DOHH2 (cell line): ENCODE measurements at regions not wholly inside any gene's neighbourhood (a gene's known extent, or its start where the extent isn't known, plus 50 kb on each side); places are given as distances from the start of the nearest gene placed in this dataset.

Source experiments
- H3F3A ChIP-seq: fragments of 200-600 bp; sonication (generic), shearing (Covaris generic); 2 replicates; pipeline ENCODE4 v1.6.0; 2016; ENCODE audit warnings: antibody characterized with exemption, mild to moderate bottlenecking; ENCODE audit not compliant: control insufficient read depth, insufficient read depth
- H3K27ac ChIP-seq: fragments of 200-600 bp; sonication (generic); 2 replicates; pipeline ENCODE4 v1.5.1; 2014; ENCODE audit warnings: low read depth, mild to moderate bottlenecking, low read length, moderate library complexity
- H3K27me3 ChIP-seq: fragments of 200-600 bp; sonication (generic); 2 replicates; pipeline ENCODE4 v1.6.1; 2014; ENCODE audit warnings: mild to moderate bottlenecking, low read length, mixed read lengths; ENCODE audit not compliant: control insufficient read depth
- H3K36me3 ChIP-seq: fragments of 200-600 bp; sonication (generic); 2 replicates; pipeline ENCODE4 v1.6.1; 2014; ENCODE audit warnings: mild to moderate bottlenecking, low read length, moderate library complexity, mixed read lengths; ENCODE audit not compliant: control insufficient read depth
- H3K4me1 ChIP-seq: fragments of 200-600 bp; sonication (generic); 2 replicates; pipeline ENCODE4 v1.6.1; 2014; ENCODE audit warnings: mild to moderate bottlenecking, low read length, mixed read lengths; ENCODE audit not compliant: control insufficient read depth
- H3K4me2 ChIP-seq: fragments of 200-600 bp; sonication (generic); 2 replicates; pipeline ENCODE4 v1.6.0; 2014; ENCODE audit warnings: mild to moderate bottlenecking, low read length, moderate library complexity
- H3K4me3 ChIP-seq: fragments of 200-600 bp; sonication (generic); 2 replicates; pipeline ENCODE4 v1.5.1; 2014; ENCODE audit warnings: mild to moderate bottlenecking, low read length, mixed read lengths
- H3K79me2 ChIP-seq: fragments of 200-600 bp; sonication (generic); 2 replicates; pipeline ENCODE4 v1.6.1; 2014; ENCODE audit warnings: mild to moderate bottlenecking, low read length, mixed read lengths; ENCODE audit not compliant: control insufficient read depth
- H3K9me2 ChIP-seq: fragments of 200-600 bp; sonication (generic); replicated peaks from 2 replicates; pipeline ENCODE4 v1.6.1; 2014; ENCODE audit warnings: mild to moderate bottlenecking, low read length, mixed read lengths; ENCODE audit not compliant: control insufficient read depth
- H3K9me3 ChIP-seq: fragments of 200-600 bp; sonication (generic); 2 replicates; pipeline ENCODE4 v1.6.1; 2014; ENCODE audit warnings: antibody characterized with exemption, low read length, mixed read lengths; ENCODE audit not compliant: control insufficient read depth, insufficient read depth
- H4K20me1 ChIP-seq: fragments of 200-600 bp; sonication (generic); 2 replicates; pipeline ENCODE4 v1.6.0; 2014; ENCODE audit warnings: low read depth, mild to moderate bottlenecking, antibody characterized with exemption, low read length, moderate library complexity; ENCODE audit not compliant: control insufficient read depth, insufficient read depth
- EZH2phosphoT487 ChIP-seq: fragments of 200-600 bp; sonication (generic); IDR thresholded peaks from 2 replicates; pipeline ENCODE4 v1.6.1; 2017; ENCODE audit warnings: borderline replicate concordance, mild to moderate bottlenecking, antibody characterized with exemption, low read length, moderate library complexity, mixed read lengths
- TF ChIP-seq, protein P1 (sequence below): fragments of 200-600 bp; sonication (generic); IDR thresholded peaks from one replicate; pipeline ENCODE4 v1.5.1; 2014; ENCODE audit warnings: antibody characterized with exemption, mild to moderate bottlenecking, low read depth, low read length; ENCODE audit not compliant: poor library complexity, severe bottlenecking

DNA sequence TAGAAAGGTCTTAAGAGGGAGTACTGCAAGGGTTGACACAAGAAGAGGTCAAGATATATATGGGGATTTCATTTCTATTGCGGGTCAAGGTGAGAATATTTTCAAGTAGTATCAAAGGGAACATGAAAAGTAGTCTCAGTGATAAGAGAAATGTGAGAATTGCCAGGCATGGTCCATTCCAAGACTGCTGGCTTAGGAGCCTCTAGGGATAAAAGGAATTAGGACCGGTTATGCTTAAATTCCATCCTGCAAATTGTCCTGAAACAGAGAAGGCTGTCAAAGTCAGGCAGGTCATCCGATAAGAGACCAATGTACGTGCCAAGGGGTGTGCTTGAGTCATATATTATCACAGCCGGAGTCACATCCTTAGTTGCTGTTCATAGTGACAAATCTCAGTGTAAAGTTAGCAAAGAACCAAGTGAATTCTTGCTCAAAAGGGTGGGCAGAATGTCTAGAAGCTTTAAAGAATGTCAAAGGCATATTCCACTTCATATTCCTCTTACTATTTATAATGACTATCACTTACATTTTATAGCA is 133.6 kb downstream of the CBLL2 start:
- H3K9me3 ChIP-seq = no peaks in the 10 kb centered on the region
- no peaks in the 10 kb centered on the region for H3K36me3 ChIP-seq
- no peaks in the 10 kb centered on the region for H3K9me2 ChIP-seq

DNA sequence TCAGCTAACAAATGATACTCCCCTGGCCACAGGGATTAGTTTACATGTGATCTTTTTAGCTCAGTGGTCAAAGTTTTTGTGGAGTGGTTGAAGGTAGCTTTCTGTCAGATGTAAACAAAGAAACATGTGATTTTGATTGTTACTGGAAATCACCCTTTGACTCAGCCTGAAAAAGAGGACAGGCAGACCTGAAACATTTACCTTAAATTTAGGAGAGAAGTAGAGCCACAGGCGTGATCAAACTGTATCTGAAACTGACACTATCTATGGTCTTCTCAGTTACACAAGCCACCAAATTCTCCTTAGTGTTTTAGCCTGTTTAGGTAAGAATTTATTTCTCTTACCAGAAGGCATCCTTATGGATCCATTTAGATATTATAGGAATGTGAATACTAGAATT is 136.7 kb downstream of the CBLL2 start:
- Histone ChIP-seq H3K9me3 (no peaks in the 10 kb centered on the region), H3K27ac (no peak overlapping the region), H3K4me1 (no peaks in the 10 kb centered on the region), H3K4me3 (no peak overlapping the region), H3K27me3 (no peaks in the 10 kb centered on the region), H3K9me2 (no peaks in the 10 kb centered on the region), H4K20me1 (no peaks in the 10 kb centered on the region), H3K79me2 (no peaks in the 10 kb centered on the region), H3K36me3 (no peaks in the 10 kb centered on the region), H3F3A (no peaks in the 10 kb centered on the region), H3K4me2 (no peak overlapping the region)
- no peak for TF ChIP-seq EZH2phosphoT487
- TF ChIP-seq, protein P1, sequence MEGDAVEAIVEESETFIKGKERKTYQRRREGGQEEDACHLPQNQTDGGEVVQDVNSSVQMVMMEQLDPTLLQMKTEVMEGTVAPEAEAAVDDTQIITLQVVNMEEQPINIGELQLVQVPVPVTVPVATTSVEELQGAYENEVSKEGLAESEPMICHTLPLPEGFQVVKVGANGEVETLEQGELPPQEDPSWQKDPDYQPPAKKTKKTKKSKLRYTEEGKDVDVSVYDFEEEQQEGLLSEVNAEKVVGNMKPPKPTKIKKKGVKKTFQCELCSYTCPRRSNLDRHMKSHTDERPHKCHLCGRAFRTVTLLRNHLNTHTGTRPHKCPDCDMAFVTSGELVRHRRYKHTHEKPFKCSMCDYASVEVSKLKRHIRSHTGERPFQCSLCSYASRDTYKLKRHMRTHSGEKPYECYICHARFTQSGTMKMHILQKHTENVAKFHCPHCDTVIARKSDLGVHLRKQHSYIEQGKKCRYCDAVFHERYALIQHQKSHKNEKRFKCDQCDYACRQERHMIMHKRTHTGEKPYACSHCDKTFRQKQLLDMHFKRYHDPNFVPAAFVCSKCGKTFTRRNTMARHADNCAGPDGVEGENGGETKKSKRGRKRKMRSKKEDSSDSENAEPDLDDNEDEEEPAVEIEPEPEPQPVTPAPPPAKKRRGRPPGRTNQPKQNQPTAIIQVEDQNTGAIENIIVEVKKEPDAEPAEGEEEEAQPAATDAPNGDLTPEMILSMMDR = no peak

More for the DNA sequence above, 133.6 kb downstream of the CBLL2 start:
- Histone ChIP-seq H3K4me3 (no peak overlapping the region), H3K79me2 (no peaks in the 10 kb centered on the region), H3K27me3 (no peaks in the 10 kb centered on the region), H3K4me1 (no peaks in the 10 kb centered on the region), H3K4me2 (no peak overlapping the region), H3K27ac (no peak overlapping the region), H3F3A (no peaks in the 10 kb centered on the region), H4K20me1 (no peaks in the 10 kb centered on the region)
- no peak for TF ChIP-seq EZH2phosphoT487
- TF ChIP-seq, protein P1 = no peak

DNA sequence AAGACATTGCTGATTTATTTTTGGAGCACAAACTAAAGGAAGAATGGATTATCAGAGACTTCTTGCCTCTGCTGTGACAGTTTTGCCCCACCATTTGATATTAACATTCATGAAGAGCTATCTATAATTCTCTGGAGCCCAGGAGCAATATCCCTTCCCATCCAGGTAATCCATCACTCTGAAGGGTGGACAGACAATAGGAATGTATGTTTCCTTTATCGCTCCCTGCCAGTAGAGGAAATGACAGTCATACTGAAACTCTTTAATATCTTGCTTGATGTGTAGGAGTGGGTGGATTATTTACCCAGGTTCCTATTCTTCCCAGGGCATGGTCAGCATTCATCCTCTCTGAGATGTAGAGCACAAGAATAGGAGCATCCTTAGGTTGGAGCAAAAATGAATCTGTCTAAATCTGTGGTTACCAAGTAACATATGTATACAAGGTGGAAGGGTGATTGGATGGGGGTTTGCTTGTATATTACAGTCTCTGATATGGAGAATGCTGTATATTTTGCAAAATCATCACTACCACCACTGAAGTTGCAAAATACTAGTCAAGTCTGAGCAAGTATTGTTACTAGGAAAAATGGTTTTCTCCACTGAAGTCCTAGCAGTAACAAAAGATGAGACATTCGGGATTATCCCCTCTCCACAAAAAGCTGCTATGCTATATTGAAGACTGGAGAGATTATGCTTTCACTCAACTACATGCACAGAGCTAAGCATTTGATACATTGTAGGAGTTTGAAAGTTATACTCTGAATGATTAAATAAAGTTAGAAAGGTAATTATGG is 151.6 kb downstream of the CBLL2 start:
- H3K4me3 ChIP-seq = no peak overlapping the region
- H3K4me2 ChIP-seq = no peak overlapping the region
- no peaks in the 10 kb centered on the region for H3K27me3 ChIP-seq
- no peaks in the 10 kb centered on the region for H3K79me2 ChIP-seq
- no peaks in the 10 kb centered on the region for H3F3A ChIP-seq
- no peaks in the 10 kb centered on the region for H3K9me3 ChIP-seq
- H3K36me3 ChIP-seq = no peaks in the 10 kb centered on the region
- no peaks in the 10 kb centered on the region for H4K20me1 ChIP-seq
- H3K27ac ChIP-seq = no peak overlapping the region
- H3K4me1 ChIP-seq = no peaks in the 10 kb centered on the region
- H3K9me2 ChIP-seq = no peaks in the 10 kb centered on the region
- TF ChIP-seq, protein P1 = no peak
- TF ChIP-seq EZH2phosphoT487 = no peak
